Prostate gland (tissue), 2 donors: ENCODE measurements at regions not wholly inside any gene's neighbourhood (a gene's known extent, or its start where the extent isn't known, plus 50 kb on each side); places are given as distances from the start of the nearest gene placed in this dataset.

Source experiments
- CTCF ChIP-seq, 4 experiments: fragments of 200-600 bp in 2 of 4; fragments of 450-650 bp in 2 of 4; sonication (generic) in 2 of 4; IDR thresholded peaks; 1 replicate in 3 of 4; 2 replicates in 1 of 4; pipeline ENCODE4 v1.5.1; 2016 to 2019; ENCODE audit warnings: antibody characterized with exemption in 4 of 4, mild to moderate bottlenecking in 2 of 4, moderate library complexity in 2 of 4
- POLR2A ChIP-seq: fragments of 450-650 bp; IDR thresholded peaks from one replicate; pipeline ENCODE4 v1.6.1; 2016; ENCODE audit warnings: antibody characterized with exemption, mild to moderate bottlenecking

GRCh38 chr14:37874429-37875109 is 279.1 kb downstream of the TTC6 start:
- TF ChIP-seq POLR2A: no peak
- TF ChIP-seq CTCF (IDR thresholded peaks at IDR 0.05): peak; percentile 73 to 89 (median 86)
